ENCODE measurements at regions not wholly inside any gene's neighbourhood (a gene's known extent, or its start where the extent isn't known, plus 50 kb on each side); places are given as distances from the start of the nearest gene placed in this dataset.
"Not testable (repeated sequence)": the region's sequence is repeated elsewhere in the genome, so short reads cannot be mapped to it uniquely, and the experiment has no call there.

- no peaks in the 10 kb centered on the region for H3K27me3 Mint-ChIP-seq
- ChIA-PET POLR2A (no interaction called here), CTCF (no interaction called here)
- no peak for DNase-seq
- H3K27ac Mint-ChIP-seq: no peak overlapping the region
- H3K36me3 Mint-ChIP-seq (ENCODE audit: low read depth): no peaks in the 10 kb centered on the region
- H3K9me3 Mint-ChIP-seq: no peaks in the 10 kb centered on the region
- no peak overlapping the region for H3K4me3 Mint-ChIP-seq
- no peaks in the 10 kb centered on the region for H3K4me1 Mint-ChIP-seq
Measured at GRCh38 chr10:109668154-109668665, 255.1 kb downstream of the XPNPEP1 start.

GRCh38 chr10:109665321-109665720 is 258.0 kb downstream of the XPNPEP1 start:
- no peaks in the 10 kb centered on the region for H3K27me3 Mint-ChIP-seq
- H3K27ac Mint-ChIP-seq: no peak overlapping the region
- ChIA-PET CTCF (no interaction called here), POLR2A (no interaction called here)
- H3K9me3 Mint-ChIP-seq: no peaks in the 10 kb centered on the region
- no peak overlapping the region for H3K4me3 Mint-ChIP-seq
- no peaks in the 10 kb centered on the region for H3K4me1 Mint-ChIP-seq
- no peak for DNase-seq
- no peaks in the 10 kb centered on the region for H3K36me3 Mint-ChIP-seq (ENCODE audit: low read depth)

- POLR2A ChIA-PET: no interaction called here
- DNase-seq: no peak
- H3K9me3 Mint-ChIP-seq: no peaks in the 10 kb centered on the region
- H3K27ac Mint-ChIP-seq: no peak overlapping the region
- CTCF ChIA-PET: no interaction called here
- H3K27me3 Mint-ChIP-seq: no peaks in the 10 kb centered on the region
- H3K4me3 Mint-ChIP-seq: no peak overlapping the region
- no peaks in the 10 kb centered on the region for H3K4me1 Mint-ChIP-seq
- no peaks in the 10 kb centered on the region for H3K36me3 Mint-ChIP-seq (ENCODE audit: low read depth)
Measured at GRCh38 chr10:109664554-109664953, 258.8 kb downstream of the XPNPEP1 start.

- no peak overlapping the region for H3K4me3 Mint-ChIP-seq
- no peaks in the 10 kb centered on the region for H3K36me3 Mint-ChIP-seq (ENCODE audit: low read depth)
- H3K27ac Mint-ChIP-seq: no peak overlapping the region
- H3K27me3 Mint-ChIP-seq: no peaks in the 10 kb centered on the region
- ChIA-PET POLR2A (no interaction called here), CTCF (interaction anchor here (0.6 kb wide), 1 partner anchor 1731 kb away, joined by 7 read pairs; no protein-coding TSS in a partner anchor)
- H3K9me3 Mint-ChIP-seq: no peaks in the 10 kb centered on the region
- no peaks in the 10 kb centered on the region for H3K4me1 Mint-ChIP-seq
- no peak for DNase-seq
Measured at GRCh38 chr10:109663122-109663521, 260.2 kb downstream of the XPNPEP1 start.

- H3K4me1 Mint-ChIP-seq; H3K27ac Mint-ChIP-seq; DNase-seq; H3K4me3 Mint-ChIP-seq; H3K27me3 Mint-ChIP-seq; POLR2A ChIA-PET; CTCF ChIA-PET; H3K9me3 Mint-ChIP-seq; H3K36me3 Mint-ChIP-seq (ENCODE audit: low read depth): not testable (repeated sequence)
Measured at GRCh38 chr10:109652612-109653011, 270.7 kb downstream of the XPNPEP1 start.

GRCh38 chr10:109650228-109650627 is 273.1 kb downstream of the XPNPEP1 start:
- Mint-ChIP-seq H3K4me3 (no peak overlapping the region), H3K27me3 (no peaks in the 10 kb centered on the region), H3K4me1 (no peaks in the 10 kb centered on the region), H3K27ac (no peak overlapping the region), H3K9me3 (no peaks in the 10 kb centered on the region), H3K36me3 (ENCODE audit: low read depth) (no peaks in the 10 kb centered on the region)
- ChIA-PET POLR2A (no interaction called here), CTCF (no interaction called here)
- no peak for DNase-seq

- H3K4me3 Mint-ChIP-seq: no peak overlapping the region
- H3K4me1 Mint-ChIP-seq: no peaks in the 10 kb centered on the region
- H3K9me3 Mint-ChIP-seq: no peaks in the 10 kb centered on the region
- H3K36me3 Mint-ChIP-seq (ENCODE audit: low read depth): no peaks in the 10 kb centered on the region
- DNase-seq: no peak
- H3K27me3 Mint-ChIP-seq: no peaks in the 10 kb centered on the region
- H3K27ac Mint-ChIP-seq: no peak overlapping the region
- ChIA-PET CTCF (no interaction called here), POLR2A (no interaction called here)
Measured at GRCh38 chr10:109647627-109648026, 275.7 kb downstream of the XPNPEP1 start.

GRCh38 chr10:109633846-109634245 is 289.5 kb downstream of the XPNPEP1 start:
- Mint-ChIP-seq H3K4me1 (no peaks in the 10 kb centered on the region), H3K36me3 (ENCODE audit: low read depth) (no peaks in the 10 kb centered on the region), H3K4me3 (no peak overlapping the region), H3K9me3 (no peaks in the 10 kb centered on the region), H3K27me3 (no peaks in the 10 kb centered on the region), H3K27ac (no peak overlapping the region)
- DNase-seq: no peak
- ChIA-PET CTCF (no interaction called here), POLR2A (no interaction called here)

GRCh38 chr10:109633017-109633416 is 290.3 kb downstream of the XPNPEP1 start:
- H3K27me3 Mint-ChIP-seq; CTCF ChIA-PET; H3K27ac Mint-ChIP-seq; H3K4me1 Mint-ChIP-seq; POLR2A ChIA-PET; H3K9me3 Mint-ChIP-seq; DNase-seq; H3K4me3 Mint-ChIP-seq; H3K36me3 Mint-ChIP-seq (ENCODE audit: low read depth): not testable (repeated sequence)

- H3K36me3 Mint-ChIP-seq (ENCODE audit: low read depth): no peaks in the 10 kb centered on the region
- no peaks in the 10 kb centered on the region for H3K4me1 Mint-ChIP-seq
- no peaks in the 10 kb centered on the region for H3K9me3 Mint-ChIP-seq
- no peak overlapping the region for H3K4me3 Mint-ChIP-seq
- ChIA-PET CTCF (no interaction called here), POLR2A (no interaction called here)
- no peak for DNase-seq
- H3K27ac Mint-ChIP-seq: no peak overlapping the region
- H3K27me3 Mint-ChIP-seq: no peaks in the 10 kb centered on the region
Measured at GRCh38 chr10:109624939-109625338, 298.4 kb downstream of the XPNPEP1 start.

- Mint-ChIP-seq H3K27ac (no peak overlapping the region), H3K4me3 (no peak overlapping the region), H3K36me3 (ENCODE audit: low read depth) (no peaks in the 10 kb centered on the region), H3K4me1 (no peaks in the 10 kb centered on the region), H3K9me3 (no peaks in the 10 kb centered on the region), H3K27me3 (no peaks in the 10 kb centered on the region)
- POLR2A ChIA-PET: no interaction called here
- no peak for DNase-seq
- CTCF ChIA-PET: interaction anchor here (0.6 kb wide), 1 partner anchor 21 kb away, joined by 5 read pairs; no protein-coding TSS in a partner anchor
Measured at GRCh38 chr10:109622566-109622965, 300.7 kb downstream of the XPNPEP1 start.

GRCh38 chr10:109620396-109620795 is 302.9 kb downstream of the XPNPEP1 start:
- no peaks in the 10 kb centered on the region for H3K9me3 Mint-ChIP-seq
- ChIA-PET CTCF (no interaction called here), POLR2A (no interaction called here)
- DNase-seq: no peak
- no peak overlapping the region for H3K27ac Mint-ChIP-seq
- no peaks in the 10 kb centered on the region for H3K4me1 Mint-ChIP-seq
- H3K36me3 Mint-ChIP-seq (ENCODE audit: low read depth): no peaks in the 10 kb centered on the region
- no peaks in the 10 kb centered on the region for H3K27me3 Mint-ChIP-seq
- H3K4me3 Mint-ChIP-seq: no peak overlapping the region

- ChIA-PET CTCF (no interaction called here), POLR2A (no interaction called here)
- DNase-seq: no peak
- Mint-ChIP-seq H3K4me1 (no peaks in the 10 kb centered on the region), H3K27ac (no peak overlapping the region), H3K36me3 (ENCODE audit: low read depth) (no peaks in the 10 kb centered on the region), H3K9me3 (no peaks in the 10 kb centered on the region), H3K27me3 (no peaks in the 10 kb centered on the region), H3K4me3 (no peak overlapping the region)
Measured at GRCh38 chr10:109619914-109620313, 303.4 kb downstream of the XPNPEP1 start.

GRCh38 chr10:109618748-109619147 is 304.6 kb downstream of the XPNPEP1 start:
- no peaks in the 10 kb centered on the region for H3K36me3 Mint-ChIP-seq (ENCODE audit: low read depth)

More at GRCh38 chr10:109618748-109619147, 304.6 kb downstream of the XPNPEP1 start:
- H3K27ac Mint-ChIP-seq: no peak overlapping the region
- no peaks in the 10 kb centered on the region for H3K27me3 Mint-ChIP-seq
- no peak for DNase-seq
- no peak overlapping the region for H3K4me3 Mint-ChIP-seq
- ChIA-PET CTCF (no interaction called here), POLR2A (no interaction called here)
- H3K4me1 Mint-ChIP-seq: no peaks in the 10 kb centered on the region
- no peaks in the 10 kb centered on the region for H3K9me3 Mint-ChIP-seq

Data from activated CD4-positive, alpha-beta T cell treated with anti-CD3 and anti-CD28 coated beads, Interleukin-2, amount 10 ng/mL, durations not matched to agents 7 days and 5 days (primary cell).